H1 (cell line): ENCODE measurements at regions not wholly inside any gene's neighbourhood (a gene's known extent, or its start where the extent isn't known, plus 50 kb on each side); places are given as distances from the start of the nearest gene placed in this dataset.

Experiments used
- CTCF ChIA-PET: fragments of 300-600 bp; sonication (Branson Sonifier 250); formaldehyde crosslinking; loops from one replicate; lab custom pipeline; 2021; ENCODE audit not compliant: partially characterized antibody; lab: Charles Lee
- POLR2A ChIA-PET: fragments of 300-600 bp; sonication (Branson Sonifier 250); formaldehyde crosslinking; loops from one replicate; lab custom pipeline; 2021; ENCODE audit warnings: inconsistent platforms; ENCODE audit not compliant: partially characterized antibody; lab: Charles Lee
- DNase-seq, 2 experiments: peaks; one replicate each; pipeline versions ENCODE4 v3.0.0 to v3.0.0-alpha.2; 2010 to 2022; ENCODE audit warnings: low spot score in 2 of 2, low read depth in 1 of 2, mixed read lengths in 1 of 2
- FAIRE-seq: peaks from 2 replicates; lab custom pipeline; 2011; peaks lifted over from hg19 to GRCh38; lab: Jason Lieb, UNC
- H2AFZ ChIP-seq: 2 replicates; pipeline ENCODE4 v1.8.1; 2012; ENCODE audit warnings: low read length, inconsistent platforms
- H2AK5ac ChIP-seq: 2 replicates; pipeline ENCODE4 v1.6.1; 2013; ENCODE audit warnings: low read depth, low read length
- H2BK120ac ChIP-seq: replicated peaks from 2 replicates; pipeline ENCODE3; 2013; ENCODE audit warnings: low read depth, low read length, inconsistent platforms
- H2BK12ac ChIP-seq: 2 replicates; pipeline ENCODE4 v1.6.1; 2013; ENCODE audit warnings: low read depth, low read length
- H2BK15ac ChIP-seq: 2 replicates; pipeline ENCODE4 v1.6.1; 2013; ENCODE audit warnings: low read length
- H2BK20ac ChIP-seq: 2 replicates; pipeline ENCODE4 v1.6.1; 2013; ENCODE audit warnings: low read length
- H2BK5ac ChIP-seq: 2 replicates; pipeline ENCODE4 v1.6.1; 2013; ENCODE audit warnings: low read depth, low read length
- H3K14ac ChIP-seq: 2 replicates; pipeline ENCODE4 v1.6.1; 2013; ENCODE audit warnings: inconsistent platforms; ENCODE audit not compliant: insufficient read length
- H3K18ac ChIP-seq: 2 replicates; pipeline ENCODE4 v1.6.1; 2013; ENCODE audit warnings: low read length; ENCODE audit errors: extremely low read depth
- H3K23ac ChIP-seq: 2 replicates; pipeline ENCODE4 v1.6.1; 2013; ENCODE audit warnings: inconsistent platforms; ENCODE audit not compliant: insufficient read length
- H3K23me2 ChIP-seq: 2 replicates; pipeline ENCODE4 v1.6.1; 2013; ENCODE audit warnings: low read depth, low read length
- H3K27ac ChIP-seq: 2 replicates; pipeline ENCODE4 v1.6.1; 2011; ENCODE audit warnings: low read depth, low read length, inconsistent platforms
- H3K27me3 ChIP-seq, 4 experiments: replicated peaks in 1 of 4; 1 replicate in 1 of 4; 2 replicates in 3 of 4; pipeline versions ENCODE4 v1.6.1 to v1.8.1; 2011 to 2013; ENCODE audit warnings: low read length in 3 of 4, mild to moderate bottlenecking in 3 of 4, inconsistent platforms in 2 of 4, mixed read lengths in 2 of 4, moderate library complexity in 1 of 4; ENCODE audit not compliant: control insufficient read depth in 3 of 4, insufficient read depth in 3 of 4; ENCODE audit errors: extremely low read depth in 1 of 4
- H3K36me3 ChIP-seq, 4 experiments: 2 replicates each; pipeline versions ENCODE4 v1.6.1 to v1.8.1; 2011 to 2013; ENCODE audit warnings: mild to moderate bottlenecking in 4 of 4, low read length in 3 of 4, moderate library complexity in 2 of 4, control low read depth in 1 of 4, inconsistent platforms in 1 of 4; ENCODE audit not compliant: insufficient read depth in 4 of 4, control insufficient read depth in 2 of 4
- H3K4ac ChIP-seq: replicated peaks from 2 replicates; pipeline ENCODE3; 2013; ENCODE audit warnings: low read length, low read depth, mixed read lengths, inconsistent platforms; ENCODE audit not compliant: insufficient read length
- H3K4me1 ChIP-seq, 4 experiments: replicated peaks in 1 of 4; 1 replicate in 1 of 4; 2 replicates in 3 of 4; pipeline versions ENCODE4 v1.6.1 to v1.8.1; 2011 to 2013; ENCODE audit warnings: low read length in 3 of 4, inconsistent platforms in 2 of 4, mixed read lengths in 1 of 4; ENCODE audit not compliant: insufficient read depth in 4 of 4, control insufficient read depth in 3 of 4
- H3K4me2 ChIP-seq, 2 experiments: 2 replicates each; pipeline versions ENCODE4 v1.6.1 to v1.8.1; 2011 to 2013; ENCODE audit warnings: low read depth in 2 of 2, low read length in 2 of 2, control low read depth in 1 of 2, inconsistent platforms in 1 of 2, mild to moderate bottlenecking in 1 of 2; ENCODE audit not compliant: insufficient read depth in 1 of 2
- H3K4me3 ChIP-seq, 4 experiments: fragments of 200-600, 300-600 bp in 1 of 4; sonication (generic), shearing (Covaris generic), sonication (Bioruptor Twin) in 1 of 4; 2 replicates each; pipeline versions ENCODE4 v1.5.1 to v1.8.1; 2011 to 2016; ENCODE audit warnings: low read length in 4 of 4, low read depth in 3 of 4, control low read depth in 2 of 4, inconsistent platforms in 2 of 4, mild to moderate bottlenecking in 2 of 4, mixed read lengths in 1 of 4, moderate library complexity in 1 of 4; ENCODE audit not compliant: insufficient read depth in 2 of 4; ENCODE audit errors: extremely low read depth in 1 of 4
- H3K56ac ChIP-seq: replicated peaks from 2 replicates; pipeline ENCODE3; 2013; ENCODE audit warnings: low read depth, mild to moderate bottlenecking, mixed read lengths, low read length, inconsistent platforms; ENCODE audit not compliant: insufficient read length
- H3K79me1 ChIP-seq: 2 replicates; pipeline ENCODE4 v1.6.1; 2013; ENCODE audit warnings: low read depth, low read length, control low read depth
- H3K79me2 ChIP-seq, 2 experiments: 2 replicates each; pipeline versions ENCODE4 v1.6.1 to v1.8.1; 2012 to 2013; ENCODE audit warnings: low read length in 2 of 2, mild to moderate bottlenecking in 2 of 2, inconsistent platforms in 1 of 2; ENCODE audit not compliant: insufficient read depth in 2 of 2, control insufficient read depth in 1 of 2
- H3K9ac ChIP-seq, 4 experiments: replicated peaks in 1 of 4; 1 replicate in 1 of 4; 2 replicates in 3 of 4; pipeline versions ENCODE4 v1.6.1 to v1.8.1; 2011 to 2013; ENCODE audit warnings: low read depth in 3 of 4, low read length in 3 of 4, control low read depth in 2 of 4, mild to moderate bottlenecking in 2 of 4, moderate library complexity in 2 of 4, inconsistent platforms in 1 of 4; ENCODE audit errors: extremely low read depth in 1 of 4
- H3K9me3 ChIP-seq, 2 experiments: 2 replicates each; pipeline versions ENCODE4 v1.6.1 to v1.8.1; 2012 to 2013; ENCODE audit warnings: mild to moderate bottlenecking in 2 of 2, moderate library complexity in 2 of 2, control low read depth in 1 of 2, inconsistent platforms in 1 of 2, low read depth in 1 of 2, low read length in 1 of 2, mixed read lengths in 1 of 2; ENCODE audit not compliant: insufficient read depth in 2 of 2
- H4K20me1 ChIP-seq, 2 experiments: replicated peaks in 1 of 2; 2 replicates each; pipeline versions ENCODE3 to v1.8.1; 2011 to 2013; ENCODE audit warnings: inconsistent platforms in 2 of 2, low read length in 2 of 2, mild to moderate bottlenecking in 1 of 2; ENCODE audit not compliant: insufficient read depth in 2 of 2, control insufficient read depth in 1 of 2
- H4K5ac ChIP-seq: 2 replicates; pipeline ENCODE4 v1.6.1; 2013; ENCODE audit warnings: low read length, low read depth, mixed read lengths, inconsistent platforms; ENCODE audit not compliant: insufficient read length
- H4K8ac ChIP-seq: 2 replicates; pipeline ENCODE4 v1.8.0; 2013; ENCODE audit warnings: mild to moderate bottlenecking, moderate library complexity, low read length, inconsistent platforms; ENCODE audit not compliant: insufficient read depth; ENCODE audit errors: extremely low read depth
- H4K91ac ChIP-seq: replicated peaks from 2 replicates; pipeline ENCODE3; 2013; ENCODE audit warnings: low read length, mixed read lengths, inconsistent platforms; ENCODE audit not compliant: insufficient read length
- CBX8 ChIP-seq: fragments of 300-800, 300-1000 bp; sonication (generic); IDR thresholded peaks from 2 replicates; pipeline ENCODE4 v1.7.1; 2016; ENCODE audit warnings: low read depth, low read length, borderline replicate concordance
- MAFK ChIP-seq: IDR thresholded peaks from 2 replicates; pipeline ENCODE4 v1.6.1; 2012; ENCODE audit warnings: low read depth, mild to moderate bottlenecking, improper control_type of control experiment, low read length
- WGBS, 2 experiments: shearing (Covaris generic) in 1 of 2; methylation state at CpG; one replicate each; pipeline versions ENCODE4 v1.1.6 to v1.1.7; 2013 to 2015; ENCODE audit warnings: low lambda C conversion rate in 2 of 2, mixed read lengths in 2 of 2, inconsistent platforms in 1 of 2, low coverage in 1 of 2, missing lambda C conversion rate in 1 of 2; ENCODE audit not compliant: insufficient replicate concordance in 2 of 2, insufficient coverage in 1 of 2, insufficient read length in 1 of 2; ENCODE audit errors: extremely low coverage in 1 of 2, missing lambda C conversion rate in 1 of 2; 5-methylcytosine and 5-hydroxymethylcytosine counted together

DNA sequence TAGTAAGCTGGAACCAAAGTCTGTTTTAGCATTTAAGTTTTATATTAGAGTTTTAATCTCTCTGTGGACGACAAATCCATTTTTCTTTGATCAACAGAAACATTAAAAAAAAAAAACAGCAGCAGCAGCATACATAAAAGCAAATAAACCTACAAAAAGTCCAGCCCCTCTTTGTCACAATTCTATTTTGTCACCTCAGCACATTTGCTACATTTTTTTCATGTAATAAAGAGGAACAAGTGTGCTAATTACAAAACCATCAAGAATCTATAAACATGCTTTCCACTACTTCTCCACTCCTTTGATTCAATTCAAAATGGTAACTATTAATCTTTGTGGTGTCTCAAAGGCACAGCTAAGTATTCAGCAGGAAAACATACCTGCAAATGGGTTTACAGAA, 259.8 kb upstream of the GNAI1 start:
- Histone ChIP-seq H2BK15ac (no peak overlapping the region), H2AK5ac (no peak overlapping the region), H3K4ac (no peak overlapping the region), H3K4me3 (no peak overlapping the region), H3K79me1 (no peaks in the 10 kb centered on the region), H3K4me2 (no peak overlapping the region), H2AFZ (no peak overlapping the region), H3K14ac (no peak overlapping the region), H2BK120ac (no peak overlapping the region), H3K4me1 (no peaks in the 10 kb centered on the region), H3K23ac (no peak overlapping the region), H2BK20ac (no peak overlapping the region), H4K91ac (no peak overlapping the region), H3K56ac (no peak overlapping the region), H3K27ac (no peak overlapping the region), H3K9ac (no peak overlapping the region), H3K27me3 (no peaks in the 10 kb centered on the region), H3K36me3 (no peaks in the 10 kb centered on the region), H2BK5ac (no peak overlapping the region), H3K9me3 (no peaks in the 10 kb centered on the region), H3K18ac (no peak overlapping the region), H3K79me2 (no peaks in the 10 kb centered on the region), H4K20me1 (no peaks in the 10 kb centered on the region), H2BK12ac (no peak overlapping the region), H4K5ac (no peak overlapping the region), H3K23me2 (no peaks in the 10 kb centered on the region), H4K8ac (no peak overlapping the region)
- ChIA-PET POLR2A (no interaction called here), CTCF (no interaction called here)
- FAIRE-seq (no peak), DNase-seq (no peak)
- 71% methylated on average over 1 of the region's 1 CpG; no CpG with 5 or more reads in 1 of the 2 experiments for WGBS, 2 experiments
- TF ChIP-seq CBX8 (no peak), MAFK (peak; percentile 48; the same call in 1 of the 2 replicates)
